ENCODE measurements at regions not wholly inside any gene's neighbourhood (a gene's known extent, or its start where the extent isn't known, plus 50 kb on each side); places are given as distances from the start of the nearest gene placed in this dataset.
A peak's percentile ranks its signal among the peaks of the same experiment; 100 is the strongest.

- peak overlapping the region in 3 of 7 donors; percentile 17 to 46 (median 42) for H3K27ac Mint-ChIP-seq
- Histone ChIP-seq H3K9me3 (ENCODE audit: control insufficient read depth in 1 of 2, low read length in 2 of 2) (no peaks in the 10 kb centered on the region), H3K4me3 (ENCODE audit: low read length in 2 of 2) (no peak overlapping the region), H3K27ac (ENCODE audit: low read depth, low read length) (no peak overlapping the region), H3K36me3 (ENCODE audit: insufficient read depth, low read length) (no peaks in the 10 kb centered on the region), H3K4me1 (ENCODE audit: insufficient read depth, low read length) (no peaks in the 10 kb centered on the region), H3K27me3 (ENCODE audit: insufficient read depth, low read length) (no peaks in the 10 kb centered on the region)
- intact Hi-C loops (cut with micrococcal nuclease), result no loop called here
- peaks cover 16 to 48% (median 35%) of the 10 kb centered on the region in 4 donors for H3K4me1 Mint-ChIP-seq
- POLR2A ChIA-PET (ENCODE audit: partially characterized antibody), result interaction anchor here (1.4 kb wide), 1 partner anchor 56 kb away, joined by 4 read pairs; no protein-coding TSS in a partner anchor
- no peak for DNase-seq
- H3K4me3 Mint-ChIP-seq, result no peak overlapping the region
- peaks cover 0 to 3% (median 0%) of the 10 kb centered on the region in 8 donors for H3K9me3 Mint-ChIP-seq
- no peaks in the 10 kb centered on the region for H3K27me3 Mint-ChIP-seq
- no peaks in the 10 kb centered on the region for H3K36me3 Mint-ChIP-seq
- CTCF ChIA-PET (ENCODE audit: partially characterized antibody), result interaction anchor here (1.2 to 1.8 kb wide), 2 partner anchors 91 to 93 kb away, joined by 3 to 6 read pairs; no protein-coding TSS in a partner anchor
These were observed 379.4 kb downstream of the FBXW7 start for GRCh38 chr4:152156442-152156841.

DNA sequence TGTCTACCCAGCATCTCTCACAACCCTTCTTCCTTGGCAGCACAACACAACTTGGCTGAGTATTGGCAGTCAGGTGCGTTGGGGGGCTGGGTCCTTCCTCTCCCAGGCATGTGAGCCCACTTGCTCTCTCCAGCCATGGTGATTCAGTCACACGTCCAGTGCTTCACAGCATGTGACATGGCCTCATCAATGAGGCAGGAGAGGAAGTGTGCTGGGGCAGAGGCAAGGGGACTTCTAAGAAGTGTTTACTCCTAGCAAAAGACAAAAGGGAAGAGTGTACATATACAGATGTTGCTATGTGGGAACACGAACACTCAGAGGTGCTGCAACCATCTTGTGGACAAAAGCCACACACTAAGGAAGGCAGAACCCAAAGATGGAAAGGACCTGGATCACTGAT, 380.8 kb downstream of the FBXW7 start:
- H3K36me3 Mint-ChIP-seq, result no peaks in the 10 kb centered on the region
- H3K4me1 ChIP-seq (ENCODE audit: insufficient read depth, low read length), result no peaks in the 10 kb centered on the region
- peak overlapping the region in 4 of 7 donors; percentile 7 to 73 (median 39) for H3K27ac Mint-ChIP-seq
- no peaks in the 10 kb centered on the region for H3K9me3 ChIP-seq (ENCODE audit: control insufficient read depth in 1 of 2, low read length in 2 of 2)
- peaks cover 14 to 47% (median 32%) of the 10 kb centered on the region in 4 donors for H3K4me1 Mint-ChIP-seq
- H3K27me3 ChIP-seq (ENCODE audit: insufficient read depth, low read length), result no peaks in the 10 kb centered on the region
- CTCF ChIA-PET (ENCODE audit: partially characterized antibody), result no interaction called here
- no peak for DNase-seq
- intact Hi-C loops (cut with micrococcal nuclease), result no loop called here
- no peak overlapping the region for H3K4me3 ChIP-seq (ENCODE audit: low read length in 2 of 2)
- peaks cover 0 to 3% (median 0%) of the 10 kb centered on the region in 8 donors for H3K9me3 Mint-ChIP-seq
- POLR2A ChIA-PET (ENCODE audit: partially characterized antibody), result no interaction called here
- H3K36me3 ChIP-seq (ENCODE audit: insufficient read depth, low read length), result no peaks in the 10 kb centered on the region
- H3K27ac ChIP-seq (ENCODE audit: low read depth, low read length), result no peak overlapping the region
- no peak overlapping the region for H3K4me3 Mint-ChIP-seq
- no peaks in the 10 kb centered on the region for H3K27me3 Mint-ChIP-seq

- Histone ChIP-seq H3K27ac (ENCODE audit: low read depth, low read length) (no peak overlapping the region), H3K36me3 (ENCODE audit: insufficient read depth, low read length) (no peaks in the 10 kb centered on the region), H3K9me3 (ENCODE audit: control insufficient read depth in 1 of 2, low read length in 2 of 2) (no peaks in the 10 kb centered on the region), H3K4me3 (ENCODE audit: low read length in 2 of 2) (no peak overlapping the region), H3K27me3 (ENCODE audit: insufficient read depth, low read length) (no peaks in the 10 kb centered on the region), H3K4me1 (ENCODE audit: insufficient read depth, low read length) (no peaks in the 10 kb centered on the region)
- DNase-seq, result no peak
- H3K4me1 Mint-ChIP-seq, result peaks cover 14 to 44% (median 29%) of the 10 kb centered on the region in 4 donors
- ChIA-PET POLR2A (ENCODE audit: partially characterized antibody) (no interaction called here), CTCF (ENCODE audit: partially characterized antibody) (no interaction called here)
- no peak overlapping the region for H3K4me3 Mint-ChIP-seq
- no peaks in the 10 kb centered on the region for H3K27me3 Mint-ChIP-seq
- H3K36me3 Mint-ChIP-seq, result no peaks in the 10 kb centered on the region
- H3K9me3 Mint-ChIP-seq, result peaks cover 0 to 3% (median 0%) of the 10 kb centered on the region in 8 donors
- peak overlapping the region in 3 of 7 donors; percentile 6 to 33 (median 9) for H3K27ac Mint-ChIP-seq
- intact Hi-C loops (cut with micrococcal nuclease), result no loop called here
These were observed 381.5 kb downstream of the FBXW7 start for GRCh38 chr4:152154433-152154832.

DNA sequence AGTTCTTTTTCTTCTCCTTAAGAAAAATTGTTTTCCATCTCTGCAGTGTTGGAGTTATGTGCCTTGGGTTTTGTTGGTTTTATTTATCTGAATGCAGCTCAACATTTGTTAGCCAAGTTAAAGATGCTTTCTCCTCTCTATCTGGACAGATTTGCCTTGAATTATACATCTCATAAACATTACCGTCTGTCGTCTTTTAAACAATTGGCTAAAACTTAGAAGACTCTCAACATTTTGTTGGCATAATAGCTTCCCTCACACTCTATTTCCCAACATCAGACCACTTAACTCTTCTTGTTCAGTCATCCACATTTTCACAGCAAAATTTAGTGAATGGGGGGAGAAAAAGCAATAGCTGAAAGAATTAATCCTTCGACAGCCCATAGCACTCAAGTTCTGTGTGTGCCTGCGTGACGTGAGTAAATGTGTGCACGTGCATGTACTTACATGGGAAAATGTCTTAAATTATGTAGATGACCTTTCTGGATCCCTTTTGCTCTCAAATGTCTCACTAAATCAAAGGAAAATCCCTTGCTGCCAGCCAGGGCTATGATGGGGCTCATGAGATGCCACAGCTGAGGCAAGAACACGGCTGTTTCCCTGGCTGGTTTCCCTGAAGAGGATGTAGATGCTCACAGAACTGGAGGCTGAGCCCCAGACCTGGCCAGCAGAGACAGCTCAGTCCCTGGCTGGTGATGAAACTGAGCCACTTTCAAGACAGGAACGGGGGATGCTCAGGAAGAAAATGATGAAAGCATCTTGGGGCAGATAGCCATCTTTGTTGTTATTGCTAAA, 382.2 kb downstream of the FBXW7 start:
- peaks cover 12 to 36% (median 26%) of the 10 kb centered on the region in 4 donors for H3K4me1 Mint-ChIP-seq
- H3K27ac ChIP-seq (ENCODE audit: low read depth, low read length), result no peak overlapping the region
- H3K27me3 Mint-ChIP-seq, result no peaks in the 10 kb centered on the region
- no peaks in the 10 kb centered on the region for H3K36me3 ChIP-seq (ENCODE audit: insufficient read depth, low read length)
- H3K27me3 ChIP-seq (ENCODE audit: insufficient read depth, low read length), result no peaks in the 10 kb centered on the region
- no peaks in the 10 kb centered on the region for H3K4me1 ChIP-seq (ENCODE audit: insufficient read depth, low read length)
- intact Hi-C loops (cut with micrococcal nuclease), result no loop called here
- H3K4me3 Mint-ChIP-seq, result no peak overlapping the region
- ChIA-PET CTCF (ENCODE audit: partially characterized antibody) (interaction anchor here (0.8 kb wide), 1 partner anchor 351 kb away, joined by 3 read pairs; no protein-coding TSS in a partner anchor), POLR2A (ENCODE audit: partially characterized antibody) (no interaction called here)
- H3K4me3 ChIP-seq (ENCODE audit: low read length in 2 of 2), result no peak overlapping the region
- no peaks in the 10 kb centered on the region for H3K9me3 ChIP-seq (ENCODE audit: control insufficient read depth in 1 of 2, low read length in 2 of 2)
- H3K36me3 Mint-ChIP-seq, result no peaks in the 10 kb centered on the region
- peak overlapping the region in 2 of 7 donors; percentile 4 to 19 for H3K27ac Mint-ChIP-seq
- H3K9me3 Mint-ChIP-seq, result peaks cover 0 to 3% (median 0%) of the 10 kb centered on the region in 8 donors
- DNase-seq, result no peak

DNA sequence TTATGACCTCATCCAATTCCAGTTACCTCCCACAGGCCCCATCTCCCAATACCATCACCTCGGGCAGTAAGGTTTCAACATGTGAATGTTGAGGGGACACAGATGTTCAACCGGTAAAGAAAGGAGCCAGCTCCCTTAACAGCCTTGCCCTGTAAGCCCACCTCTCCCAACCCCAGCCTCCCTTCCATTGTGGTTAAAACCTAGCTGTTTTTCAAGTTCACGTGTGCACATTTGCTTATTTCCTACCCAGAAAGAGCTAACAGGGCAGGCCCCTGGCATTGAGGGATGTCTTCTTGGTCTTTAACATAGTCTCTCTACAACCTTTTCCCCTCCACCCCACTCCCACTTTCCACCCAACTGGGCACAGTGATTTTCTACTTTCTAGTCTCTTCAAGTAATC, 385.7 kb downstream of the FBXW7 start:
- peaks cover 0 to 32% (median 20%) of the 10 kb centered on the region in 8 donors for H3K9me3 Mint-ChIP-seq
- H3K4me1 Mint-ChIP-seq, result peaks cover 4 to 16% (median 10%) of the 10 kb centered on the region in 4 donors
- intact Hi-C loops (cut with micrococcal nuclease), result no loop called here
- no peak overlapping the region for H3K27ac ChIP-seq (ENCODE audit: low read depth, low read length)
- POLR2A ChIA-PET (ENCODE audit: partially characterized antibody), result interaction anchor here (1.0 kb wide), 1 partner anchor 49 kb away, joined by 4 read pairs; no protein-coding TSS in a partner anchor
- H3K4me3 ChIP-seq (ENCODE audit: low read length in 2 of 2), result no peak overlapping the region
- CTCF ChIA-PET (ENCODE audit: partially characterized antibody), result no interaction called here
- no peak overlapping the region for H3K4me3 Mint-ChIP-seq
- H3K36me3 ChIP-seq (ENCODE audit: insufficient read depth, low read length), result no peaks in the 10 kb centered on the region
- no peaks in the 10 kb centered on the region for H3K27me3 ChIP-seq (ENCODE audit: insufficient read depth, low read length)
- H3K27me3 Mint-ChIP-seq, result no peaks in the 10 kb centered on the region
- H3K36me3 Mint-ChIP-seq, result peaks cover 7 to 8% of the 10 kb centered on the region in 2 donors
- H3K27ac Mint-ChIP-seq, result no peak overlapping the region
- no peak for DNase-seq
- H3K4me1 ChIP-seq (ENCODE audit: insufficient read depth, low read length), result no peaks in the 10 kb centered on the region
- H3K9me3 ChIP-seq (ENCODE audit: control insufficient read depth in 1 of 2, low read length in 2 of 2), result peaks cover 0 to 7% of the 10 kb centered on the region in 2 donors

DNA sequence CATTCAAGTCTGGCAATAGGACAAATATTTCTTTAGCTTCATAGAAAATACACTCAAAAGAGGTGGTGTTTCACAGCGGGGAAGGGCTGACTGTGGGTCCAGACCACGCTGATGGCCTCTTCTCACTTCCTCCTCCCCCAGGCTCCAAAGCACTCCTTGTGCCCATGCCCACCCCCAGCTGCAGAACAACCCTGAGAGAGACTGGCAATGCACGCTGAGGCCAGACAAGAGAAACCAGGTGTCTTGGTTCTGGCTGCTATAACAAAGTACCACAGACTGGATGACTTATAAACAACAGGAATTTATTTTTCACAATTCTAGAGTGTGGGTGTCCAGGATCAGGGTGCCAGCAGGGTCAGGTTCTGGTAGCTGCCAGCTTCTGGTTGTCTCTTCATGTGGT, 386.1 kb downstream of the FBXW7 start:
- POLR2A ChIA-PET (ENCODE audit: partially characterized antibody), result interaction anchor here (1.0 kb wide), 1 partner anchor 49 kb away, joined by 4 read pairs; no protein-coding TSS in a partner anchor
- intact Hi-C loops (cut with micrococcal nuclease), result no loop called here
- Histone ChIP-seq H3K9me3 (ENCODE audit: control insufficient read depth in 1 of 2, low read length in 2 of 2) (peaks cover 0 to 7% of the 10 kb centered on the region in 2 donors), H3K27me3 (ENCODE audit: insufficient read depth, low read length) (no peaks in the 10 kb centered on the region), H3K4me1 (ENCODE audit: insufficient read depth, low read length) (no peaks in the 10 kb centered on the region), H3K36me3 (ENCODE audit: insufficient read depth, low read length) (no peaks in the 10 kb centered on the region), H3K4me3 (ENCODE audit: low read length in 2 of 2) (no peak overlapping the region), H3K27ac (ENCODE audit: low read depth, low read length) (no peak overlapping the region)
- CTCF ChIA-PET (ENCODE audit: partially characterized antibody), result no interaction called here
- DNase-seq, result no peak
- H3K27ac Mint-ChIP-seq, result peak overlapping the region in 1 of 7 donors; percentile 37
- peaks cover 8 to 9% of the 10 kb centered on the region in 2 donors for H3K36me3 Mint-ChIP-seq
- no peaks in the 10 kb centered on the region for H3K27me3 Mint-ChIP-seq
- H3K4me3 Mint-ChIP-seq, result no peak overlapping the region
- peaks cover 0 to 33% (median 23%) of the 10 kb centered on the region in 8 donors for H3K9me3 Mint-ChIP-seq
- H3K4me1 Mint-ChIP-seq, result peaks cover 2 to 12% (median 5%) of the 10 kb centered on the region in 4 donors

DNA sequence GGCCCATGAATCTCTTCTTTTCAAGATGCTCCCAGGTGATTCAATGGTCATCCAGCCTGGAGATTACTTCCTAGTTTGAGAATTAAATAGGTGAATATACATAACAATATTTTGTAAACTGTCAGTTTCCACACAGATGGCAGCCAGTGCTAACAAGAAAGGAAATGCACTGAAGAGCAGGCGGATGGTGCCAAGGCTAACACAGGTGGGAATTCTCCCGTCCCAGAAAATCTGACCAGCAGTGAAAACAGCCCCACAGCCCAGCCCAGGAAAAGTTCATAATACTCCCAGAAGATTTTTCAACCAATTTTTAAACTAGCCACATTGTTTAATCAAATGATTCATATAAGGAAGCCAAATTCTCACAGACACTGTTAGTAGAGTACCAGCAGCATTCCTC, 387.2 kb upstream of the GATB start:
- Mint-ChIP-seq H3K27ac (no peak overlapping the region), H3K27me3 (no peaks in the 10 kb centered on the region), H3K4me3 (no peak overlapping the region), H3K4me1 (peaks cover 0 to 5% (median under 1%) of the 10 kb centered on the region in 4 donors), H3K36me3 (peaks cover 10 to 18% of the 10 kb centered on the region in 2 donors), H3K9me3 (peaks cover 0 to 47% (median 31%) of the 10 kb centered on the region in 8 donors)
- H3K27ac ChIP-seq (ENCODE audit: low read depth, low read length), result no peak overlapping the region
- H3K36me3 ChIP-seq (ENCODE audit: insufficient read depth, low read length), result no peaks in the 10 kb centered on the region
- H3K4me1 ChIP-seq (ENCODE audit: insufficient read depth, low read length), result no peaks in the 10 kb centered on the region
- POLR2A ChIA-PET (ENCODE audit: partially characterized antibody), result no interaction called here
- intact Hi-C loops (cut with micrococcal nuclease), result no loop called here
- no peak for DNase-seq
- CTCF ChIA-PET (ENCODE audit: partially characterized antibody), result no interaction called here
- no peak overlapping the region for H3K4me3 ChIP-seq (ENCODE audit: low read length in 2 of 2)
- H3K9me3 ChIP-seq (ENCODE audit: control insufficient read depth in 1 of 2, low read length in 2 of 2), result peaks cover 0 to 7% of the 10 kb centered on the region in 2 donors
- no peaks in the 10 kb centered on the region for H3K27me3 ChIP-seq (ENCODE audit: insufficient read depth, low read length)

All from CD4-positive, alpha-beta memory T cell (primary cell).